Activated T-cell treated with anti-CD3 and anti-CD28 coated beads, Interleukin-2, amount 50 U/mL, for 24 hours (primary cell): ENCODE measurements at regions not wholly inside any gene's neighbourhood (a gene's known extent, or its start where the extent isn't known, plus 50 kb on each side); places are given as distances from the start of the nearest gene placed in this dataset.
"Not testable (repeated sequence)": the region's sequence is repeated elsewhere in the genome, so short reads cannot be mapped to it uniquely, and the experiment has no call there.

ENCODE experiments used
- DNase-seq: peaks from one replicate; pipeline ENCODE4 v3.0.0-alpha.2; 2020
- H3K27ac Mint-ChIP-seq: 2 replicates; pipeline ENCODE4 v1.8.0; 2020; ENCODE audit warnings: mild to moderate bottlenecking, mixed read lengths
- H3K27me3 Mint-ChIP-seq: 2 replicates; pipeline ENCODE4 v1.8.0; 2020; ENCODE audit warnings: mixed read lengths
- H3K36me3 Mint-ChIP-seq: 2 replicates; pipeline ENCODE4 v1.8.0; 2020; ENCODE audit warnings: low read depth, mixed read lengths
- H3K4me1 Mint-ChIP-seq: 2 replicates; pipeline ENCODE4 v1.8.0; 2020; ENCODE audit warnings: low read depth, mixed read lengths
- H3K4me3 Mint-ChIP-seq: 2 replicates; pipeline ENCODE4 v1.8.0; 2020; ENCODE audit warnings: mild to moderate bottlenecking, moderate library complexity, mixed read lengths
- H3K9me3 Mint-ChIP-seq: 2 replicates; pipeline ENCODE4 v1.8.0; 2020; ENCODE audit warnings: mixed read lengths

DNA sequence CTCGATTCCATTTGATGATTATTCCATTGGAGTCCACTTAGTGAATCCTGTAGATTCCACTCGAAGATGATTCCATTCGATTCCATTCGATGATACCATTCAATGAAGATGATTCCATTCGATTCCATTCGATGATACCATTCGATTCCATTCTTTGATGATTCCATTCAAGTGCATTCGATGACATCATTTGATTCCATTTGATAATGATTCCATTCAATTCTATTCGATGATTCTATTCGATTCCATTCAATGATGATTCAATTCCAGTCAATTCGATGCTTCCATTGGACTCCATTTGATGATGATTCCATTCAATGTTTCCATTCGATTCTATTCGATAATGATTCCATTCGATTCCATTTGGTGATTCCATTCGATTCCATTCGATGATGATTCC is 1150.0 kb downstream of the TP53TG3F start:
- not testable (repeated sequence) for H3K4me1 Mint-ChIP-seq, H3K27me3 Mint-ChIP-seq, DNase-seq, H3K27ac Mint-ChIP-seq, H3K4me3 Mint-ChIP-seq
- H3K36me3 Mint-ChIP-seq, result peaks cover 36% of the 10 kb centered on the region
- H3K9me3 Mint-ChIP-seq, result peaks cover 55% of the 10 kb centered on the region
